ENCODE measurements at regions not wholly inside any gene's neighbourhood (a gene's known extent, or its start where the extent isn't known, plus 50 kb on each side); places are given as distances from the start of the nearest gene placed in this dataset.

DNA sequence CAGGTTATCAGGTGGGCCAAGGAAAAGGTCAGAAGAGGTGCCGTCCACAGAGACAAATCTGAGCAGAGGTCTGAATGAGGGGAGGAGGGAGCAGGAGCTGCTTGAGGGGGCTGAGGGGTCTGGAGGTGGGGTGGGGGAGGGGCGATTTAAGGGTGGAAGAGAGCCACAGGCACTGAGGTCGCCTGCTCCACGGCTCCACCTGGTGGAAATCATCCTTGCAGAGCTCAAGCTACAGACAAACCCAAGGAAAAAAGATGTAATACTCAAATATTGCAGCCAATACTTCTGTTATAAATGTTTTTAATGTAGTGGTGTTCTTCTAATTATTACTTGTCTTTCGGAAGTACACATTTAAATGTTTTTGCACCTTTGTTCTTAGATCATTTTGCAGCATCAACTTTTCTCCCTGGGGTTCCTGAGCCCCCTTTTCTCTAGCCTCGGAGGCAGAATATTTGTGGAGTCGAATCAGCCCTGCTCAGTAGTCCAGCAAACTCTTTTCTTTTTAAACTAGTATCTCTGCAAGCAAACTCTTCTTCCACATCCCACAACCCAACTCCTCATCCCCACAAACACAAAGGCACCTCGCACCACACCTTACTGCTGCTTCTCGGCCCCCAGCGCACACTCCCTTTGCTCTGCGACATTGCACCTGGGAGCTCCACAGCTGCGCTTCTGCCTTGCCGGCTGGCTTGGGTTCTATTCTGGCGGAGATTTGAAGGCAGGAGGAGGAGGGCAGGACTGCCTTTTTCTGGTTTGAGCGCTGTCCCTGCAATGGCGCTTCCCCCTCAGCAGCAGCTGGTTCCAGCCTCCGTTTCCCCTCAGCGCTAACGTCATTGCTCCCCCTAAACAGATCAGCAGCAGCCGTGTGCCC is 51.0 kb upstream of the TFAP2A start:
- peak; percentile 68 for DNase-seq (ENCODE audit: low spot score)
